Lung microvascular endothelial cell (primary cell): ENCODE measurements at regions not wholly inside any gene's neighbourhood (a gene's known extent, or its start where the extent isn't known, plus 50 kb on each side); places are given as distances from the start of the nearest gene placed in this dataset.
"Not testable (repeated sequence)": the region's sequence is repeated elsewhere in the genome, so short reads cannot be mapped to it uniquely, and the experiment has no call there.

ENCODE experiments used
- DNase-seq, 2 donors: peaks; one replicate each; pipeline versions ENCODE4 v3.0.0 to v3.0.0-alpha.2; 2010; ENCODE audit warnings: low read depth in 2 of 2

DNA sequence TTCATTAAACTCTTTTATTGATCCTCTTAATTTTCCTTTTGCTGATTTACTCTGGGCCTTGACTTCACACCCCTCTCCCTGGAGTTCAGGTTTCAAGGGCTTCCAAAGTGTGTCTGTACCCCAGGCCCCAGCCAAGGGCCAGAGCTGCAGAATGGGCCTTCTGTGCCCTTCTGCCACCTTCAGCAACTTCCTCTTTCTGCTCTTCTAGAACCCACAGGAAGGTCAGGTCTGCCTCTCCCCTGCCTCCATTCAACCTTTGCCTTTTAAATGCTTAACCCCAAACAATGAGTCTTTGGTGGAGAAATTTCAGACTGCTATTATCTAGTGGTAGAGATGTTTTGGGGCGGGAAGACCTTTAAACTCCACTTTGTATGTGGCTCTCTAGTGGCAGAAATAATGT, 63.1 kb downstream of the TSN start:
- no peak for DNase-seq

DNA sequence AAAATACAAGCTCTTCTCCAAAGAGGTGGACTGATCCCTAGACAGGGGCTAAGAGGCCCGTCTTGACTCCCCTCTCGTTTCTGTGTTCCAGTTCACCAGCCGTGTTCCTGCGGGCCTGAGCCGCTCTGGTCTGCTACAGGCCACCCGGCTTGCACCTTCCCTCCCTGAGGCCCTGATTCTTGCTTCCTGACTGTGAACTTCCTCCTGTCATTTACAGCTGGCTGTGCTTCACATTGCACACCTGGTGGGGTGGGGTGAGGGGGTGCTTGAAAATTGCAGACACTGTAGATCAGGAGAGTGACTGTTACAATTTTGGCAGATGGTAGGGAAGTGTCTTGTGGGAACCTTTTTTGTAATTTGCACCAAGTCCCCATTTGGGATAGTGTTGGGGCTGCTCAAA, 64.4 kb downstream of the TSN start:
- no peak for DNase-seq

DNA sequence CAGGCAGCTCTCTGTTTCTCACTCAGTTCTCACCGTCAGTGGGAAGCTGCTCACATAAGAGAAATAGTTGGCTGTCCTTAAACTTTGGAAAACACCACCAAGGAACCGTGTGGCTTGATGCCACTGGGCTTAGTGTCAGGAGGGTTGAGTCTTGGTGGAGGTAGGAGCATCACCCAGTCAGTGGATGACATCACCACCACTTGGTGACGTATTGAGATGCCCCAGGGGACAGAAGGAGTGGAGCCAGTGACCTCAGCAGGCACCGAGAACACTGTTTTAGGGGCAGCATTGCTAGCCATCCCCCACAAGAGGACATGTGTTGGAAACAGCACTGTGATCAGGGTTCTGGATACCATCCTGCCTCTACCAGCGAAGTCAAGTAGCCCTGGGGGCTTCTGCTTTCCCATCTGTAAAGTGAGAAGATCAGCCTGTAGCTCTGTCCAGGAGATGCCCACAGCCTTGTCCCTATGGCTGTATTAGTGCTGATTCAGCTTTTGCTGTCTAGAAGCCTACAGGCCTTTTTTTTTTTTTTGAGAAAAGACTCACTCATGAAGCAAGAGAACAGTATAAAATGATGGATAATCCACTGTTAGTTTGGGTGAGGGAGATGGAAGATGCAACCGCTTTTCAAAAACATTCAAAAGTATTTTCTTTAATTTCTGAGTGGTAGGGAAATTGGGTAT, 66.2 kb downstream of the TSN start:
- DNase-seq = no peak

DNA sequence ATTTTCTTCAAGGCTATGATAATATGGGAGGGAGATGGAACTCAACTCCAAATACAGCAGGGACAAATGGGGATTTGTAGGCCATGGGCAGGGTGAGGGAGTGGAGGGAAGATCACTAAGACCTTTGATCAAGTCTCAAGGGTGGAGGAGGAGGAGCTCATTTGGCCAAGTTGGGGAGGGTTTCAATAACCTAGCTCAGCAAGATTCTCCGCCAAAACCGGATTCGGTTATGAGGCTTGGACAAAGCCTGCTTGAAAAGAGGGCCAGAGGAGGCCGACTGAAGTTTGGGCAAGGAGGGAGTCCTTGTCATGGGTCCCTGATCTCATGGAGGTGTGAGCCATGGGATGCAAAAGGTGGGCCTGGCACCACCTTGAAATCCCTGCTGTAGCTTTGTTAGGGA, 68.8 kb downstream of the TSN start:
- DNase-seq = no peak

DNA sequence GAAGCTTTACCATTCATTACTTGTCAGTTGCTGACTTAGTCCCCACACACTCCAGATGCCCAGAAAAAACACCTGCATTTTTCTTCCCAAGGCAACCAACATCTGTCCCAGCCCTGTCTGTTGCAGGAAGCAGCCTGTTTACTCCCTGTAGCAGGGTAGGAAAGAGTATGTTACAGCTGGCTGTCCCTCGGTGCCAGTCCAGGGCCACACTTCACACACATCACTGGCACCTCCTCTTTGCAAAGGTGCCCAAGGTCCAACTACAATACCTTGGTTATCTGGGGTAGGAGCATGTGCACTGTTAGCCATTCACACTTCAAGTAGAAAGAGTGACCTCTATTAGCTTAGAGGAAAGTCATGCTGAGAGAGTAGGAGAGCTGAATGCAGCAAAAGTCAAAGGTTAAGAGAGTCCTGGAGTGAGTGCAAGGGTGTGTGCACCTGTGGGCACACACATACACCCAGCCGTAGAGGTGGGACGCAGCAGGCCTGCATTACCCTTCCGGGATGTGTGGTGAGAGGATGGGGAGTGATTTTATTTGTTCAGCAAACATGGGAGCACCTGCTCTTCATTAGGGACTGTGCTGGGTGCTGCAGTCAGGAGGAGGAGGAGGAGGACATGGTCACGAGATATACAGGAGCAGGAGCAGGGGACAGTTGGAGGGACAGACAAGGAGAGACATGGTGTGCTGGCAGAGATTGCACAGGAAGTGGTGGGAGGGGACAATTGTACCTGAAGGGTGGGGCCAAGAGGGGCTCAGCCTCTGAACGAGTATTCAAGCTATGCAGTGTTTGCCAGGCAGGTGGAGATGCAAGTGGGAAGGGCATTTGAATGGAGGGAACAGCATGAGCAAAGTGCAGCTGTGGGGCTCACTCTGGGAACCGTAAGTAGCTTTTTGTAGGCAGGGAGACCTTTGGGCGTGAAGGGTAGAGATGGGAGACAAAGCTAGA, 69.8 kb downstream of the TSN start:
- no peak for DNase-seq

DNA sequence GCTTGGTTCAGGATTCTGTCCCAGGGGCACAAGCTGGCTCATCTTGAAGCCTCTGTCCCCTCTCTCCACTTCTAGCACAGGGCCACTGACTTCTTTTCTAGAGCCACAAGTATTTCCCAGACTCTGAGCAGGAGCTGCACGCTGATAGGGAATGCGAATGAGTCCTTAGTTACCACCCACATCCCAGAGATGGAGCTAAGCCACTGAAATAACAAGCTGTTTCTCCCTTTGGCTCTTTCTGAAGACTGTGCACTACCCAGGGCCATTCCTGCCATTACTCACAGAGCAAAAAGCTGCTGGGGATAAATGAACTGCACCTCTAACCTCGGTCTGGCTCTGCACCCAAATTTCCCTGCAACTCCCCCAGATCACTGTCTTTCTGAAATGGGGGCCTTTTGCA, 70.6 kb downstream of the TSN start:
- DNase-seq = no peak

DNA sequence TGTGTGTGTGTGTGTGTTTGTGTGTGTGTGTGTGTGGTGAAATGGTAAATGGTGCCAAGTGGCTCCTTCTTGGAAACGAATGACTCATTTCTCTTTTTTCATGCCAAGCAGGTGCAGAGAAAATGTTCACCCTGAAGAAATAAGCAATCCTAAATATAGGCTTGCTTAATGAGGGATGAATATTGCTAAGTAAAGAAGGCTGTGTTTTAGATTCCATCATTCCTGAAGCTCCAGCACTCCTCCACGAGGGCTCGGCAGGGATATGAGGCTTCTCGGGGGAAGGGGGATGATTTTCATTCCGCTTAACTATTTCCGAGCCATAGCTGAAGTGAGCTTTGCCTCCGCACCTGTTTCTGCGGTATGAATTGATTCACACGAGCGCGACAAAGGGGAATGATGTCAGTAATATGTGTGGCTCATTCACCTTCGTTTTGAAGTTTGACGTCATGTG, 72.9 kb downstream of the TSN start:
- no peak for DNase-seq

DNA sequence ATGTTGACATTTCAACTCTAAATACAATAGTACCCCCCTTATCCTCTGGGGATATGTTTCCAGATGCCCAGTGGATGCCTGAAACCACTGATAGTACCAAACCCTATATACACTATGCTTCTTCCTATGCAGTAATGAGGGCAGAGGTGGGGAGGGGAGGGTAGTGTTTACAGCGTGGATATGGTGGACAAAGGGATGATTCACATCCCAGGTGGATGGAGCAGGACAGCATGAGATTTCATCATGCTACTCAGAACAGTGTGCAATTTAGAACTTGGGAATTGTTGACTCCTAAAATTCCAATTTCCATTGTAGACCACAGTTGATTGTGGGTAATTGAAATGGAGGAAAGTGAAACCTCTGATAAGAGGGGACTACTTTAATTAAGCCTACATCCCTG, 75.4 kb downstream of the TSN start:
- DNase-seq = no peak

DNA sequence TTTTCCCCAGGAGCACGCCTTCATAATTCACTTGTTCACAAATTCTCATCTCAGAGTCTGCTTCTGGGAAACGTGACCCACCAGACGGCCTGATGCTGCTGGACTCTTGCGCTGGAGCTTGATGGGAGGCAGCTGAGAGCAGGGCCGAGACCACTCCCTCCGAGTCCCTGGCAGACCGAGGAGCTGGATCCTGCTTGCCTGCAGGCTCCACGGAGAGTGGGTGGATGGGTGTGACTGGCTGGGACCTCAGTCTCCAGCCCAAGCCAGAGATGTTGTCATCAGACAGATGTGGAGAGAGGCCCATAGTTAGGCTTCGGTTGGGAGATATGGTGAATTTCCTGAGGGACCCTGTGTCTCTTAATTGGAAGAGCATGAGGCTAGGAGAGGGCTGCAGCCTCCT, 76.4 kb downstream of the TSN start:
- DNase-seq = no peak

DNA sequence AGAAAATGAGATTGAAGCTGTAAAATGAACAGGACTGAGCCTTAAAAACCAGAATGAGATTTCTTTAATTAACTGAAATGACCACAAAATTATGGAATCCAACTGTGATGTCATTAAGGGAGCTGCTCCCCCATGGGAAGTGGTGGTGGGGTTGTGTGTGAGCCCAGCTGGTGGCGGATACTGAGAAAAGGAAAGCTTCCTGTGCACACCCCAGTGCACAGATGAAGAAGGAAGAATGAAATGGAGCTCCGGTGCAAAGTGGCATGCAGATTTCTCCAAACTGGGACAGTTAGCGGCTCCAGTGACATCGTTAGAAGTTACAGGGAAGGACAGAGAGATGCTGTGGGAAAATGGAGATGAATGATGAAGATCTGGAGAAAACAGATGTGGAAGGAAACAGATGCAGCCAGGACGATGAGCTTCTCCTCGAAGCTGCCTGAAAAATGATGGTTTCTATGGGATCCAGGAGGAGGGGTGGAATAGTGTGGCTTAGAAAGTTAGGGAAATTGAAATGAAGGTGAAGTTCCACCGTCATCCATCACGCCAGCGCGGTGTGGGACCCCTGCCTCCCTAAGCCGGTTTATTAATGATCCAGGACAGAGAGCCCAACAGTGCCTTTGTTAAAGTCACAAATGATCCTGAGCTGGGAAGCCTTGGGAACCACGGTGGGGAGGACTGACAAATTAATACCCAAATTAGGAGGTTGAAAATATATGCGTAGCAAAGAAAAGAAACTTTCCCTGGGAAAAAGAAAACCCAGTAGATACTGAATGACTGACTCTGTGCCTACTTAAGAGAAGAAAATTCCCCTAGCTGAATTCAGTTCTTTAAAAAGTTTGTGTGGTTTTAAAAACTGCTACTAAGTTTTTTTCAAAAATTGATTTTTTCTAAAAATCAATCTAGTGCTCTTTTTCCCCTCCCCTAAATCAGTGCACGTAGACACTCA, 77.2 kb downstream of the TSN start:
- no peak for DNase-seq

DNA sequence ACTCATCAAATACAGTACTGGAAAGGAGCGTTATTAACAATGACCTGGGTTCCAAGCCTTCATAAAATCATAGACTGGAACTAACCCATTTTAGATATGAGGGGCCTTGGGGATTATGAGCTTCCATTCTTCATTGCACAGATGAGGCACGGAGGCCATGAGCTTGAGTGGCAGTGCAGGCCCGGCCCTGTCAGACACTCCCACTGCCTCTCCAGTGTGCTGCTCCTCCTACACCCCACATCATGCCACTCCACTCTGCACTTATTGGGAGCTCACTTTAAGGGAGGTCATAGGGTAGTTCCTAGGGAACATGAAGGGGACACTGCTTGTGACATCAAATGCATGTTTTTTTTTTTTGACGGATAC, 77.9 kb downstream of the TSN start:
- DNase-seq = no peak

DNA sequence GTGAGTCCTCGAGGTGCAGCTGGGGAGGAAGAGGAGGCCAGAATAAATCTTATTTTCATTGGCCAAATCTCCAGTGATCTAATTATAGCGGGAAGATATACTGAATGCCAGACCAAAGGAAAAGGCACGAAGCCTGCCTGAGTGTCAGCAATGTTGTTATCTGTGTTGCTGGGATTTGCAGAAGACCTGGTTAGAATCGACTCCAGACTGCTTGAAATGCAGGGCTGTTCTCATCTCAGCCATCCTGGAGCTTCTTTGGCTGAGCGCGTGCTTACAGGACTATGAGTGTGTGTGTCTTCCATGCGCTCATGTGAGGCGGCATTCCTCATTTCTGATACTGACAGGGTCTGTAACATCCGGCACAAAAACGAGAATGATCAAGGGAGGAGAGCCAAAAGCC, 81.2 kb downstream of the TSN start:
- no peak for DNase-seq

DNA sequence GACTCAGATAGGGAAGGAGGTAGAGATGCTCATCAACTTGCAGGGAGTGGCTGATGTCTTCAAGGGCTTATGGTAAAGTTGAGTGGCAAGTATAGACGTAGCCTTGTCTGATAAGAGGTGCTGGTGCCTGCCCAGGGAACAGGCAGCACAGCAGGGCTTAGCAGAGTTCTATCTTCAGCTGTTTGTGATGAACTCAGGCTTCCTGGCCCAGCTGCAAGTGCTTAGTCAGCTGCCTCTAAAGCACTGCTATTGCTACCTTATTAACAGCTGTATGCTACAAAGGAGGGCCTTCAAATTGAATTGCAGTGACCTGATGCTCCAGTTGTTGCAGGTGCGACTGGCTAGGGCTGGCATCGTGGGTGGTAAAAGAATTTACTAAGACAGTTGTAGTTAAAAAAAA, 82.1 kb downstream of the TSN start:
- no peak for DNase-seq

DNA sequence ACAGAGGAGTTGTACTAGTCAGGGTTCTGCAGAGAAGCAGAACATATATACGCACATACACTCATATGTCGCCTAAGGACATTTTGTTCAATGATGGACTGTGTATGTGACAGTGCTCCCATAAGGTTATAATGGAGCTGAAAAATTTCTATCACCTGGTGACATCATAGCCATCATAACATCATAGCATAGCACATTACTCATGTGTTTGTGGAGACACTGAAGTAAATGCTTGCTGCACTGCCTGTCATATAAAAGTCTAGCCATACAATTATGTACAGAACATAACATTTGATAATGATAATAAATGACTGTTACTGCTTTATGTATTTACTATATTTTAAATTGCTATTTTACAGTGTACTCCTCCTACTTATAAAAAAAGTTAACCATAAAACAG, 83.1 kb downstream of the TSN start:
- DNase-seq = no peak

DNA sequence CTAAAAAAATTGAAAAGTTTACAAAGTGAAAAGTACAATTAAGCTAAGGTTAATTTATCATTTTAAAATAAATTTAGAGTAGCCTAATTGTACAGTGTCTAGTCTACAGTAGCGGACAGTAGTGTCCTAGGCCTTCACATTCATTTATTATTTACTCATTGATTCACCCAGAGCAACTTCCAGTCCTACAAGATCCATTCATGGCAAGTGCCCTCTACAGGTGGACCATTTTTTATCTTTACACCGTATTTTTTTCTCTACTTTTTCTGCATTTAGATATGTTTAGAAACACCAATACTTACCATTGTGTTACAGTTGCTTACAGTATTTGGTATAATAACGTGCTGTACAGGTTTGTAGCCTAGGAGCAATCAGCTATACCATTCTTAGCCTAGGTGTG, 84.1 kb downstream of the TSN start:
- DNase-seq = peak in 1 of 2 donors; percentile 3

DNA sequence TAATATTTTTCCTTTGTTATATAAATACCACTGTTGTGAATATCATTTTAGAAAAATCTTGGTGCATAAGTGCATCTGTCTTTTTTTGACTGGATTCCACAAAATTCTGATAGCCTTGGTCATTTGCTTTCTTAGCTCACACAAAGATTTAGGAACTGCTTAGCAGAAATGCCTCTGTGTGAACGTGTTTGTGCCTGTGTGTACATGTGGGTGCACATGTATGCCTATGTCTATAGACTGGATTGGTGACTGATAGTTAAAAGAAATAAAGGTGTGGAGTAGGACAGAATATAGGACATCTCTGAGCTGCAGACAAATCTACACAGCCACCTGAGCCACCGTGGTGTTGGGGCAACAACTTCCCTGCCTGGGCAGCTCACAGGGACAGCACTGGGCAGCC, 93.8 kb downstream of the TSN start:
- DNase-seq = no peak

DNA sequence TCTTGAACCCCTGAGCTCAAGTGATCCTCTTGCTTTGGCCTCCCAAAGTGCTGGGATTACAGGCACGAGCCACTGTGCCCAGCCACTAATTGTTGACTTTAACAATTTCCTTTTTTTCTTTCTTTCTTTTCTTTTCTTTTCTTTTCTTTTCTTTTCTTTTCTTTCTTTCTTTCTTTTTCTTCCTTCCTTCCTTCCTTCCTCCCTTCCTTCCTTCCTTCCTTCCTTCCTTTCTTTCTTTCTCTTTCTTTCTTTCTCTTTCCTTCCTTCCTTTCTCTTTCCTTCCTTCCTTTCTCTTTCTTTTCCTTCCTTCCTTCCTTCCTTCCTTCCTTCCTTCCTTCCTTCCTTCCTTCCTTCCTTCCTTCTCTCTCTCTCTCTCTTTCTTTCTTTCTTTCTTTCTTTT, 97.7 kb downstream of the TSN start:
- DNase-seq = not testable (repeated sequence)

DNA sequence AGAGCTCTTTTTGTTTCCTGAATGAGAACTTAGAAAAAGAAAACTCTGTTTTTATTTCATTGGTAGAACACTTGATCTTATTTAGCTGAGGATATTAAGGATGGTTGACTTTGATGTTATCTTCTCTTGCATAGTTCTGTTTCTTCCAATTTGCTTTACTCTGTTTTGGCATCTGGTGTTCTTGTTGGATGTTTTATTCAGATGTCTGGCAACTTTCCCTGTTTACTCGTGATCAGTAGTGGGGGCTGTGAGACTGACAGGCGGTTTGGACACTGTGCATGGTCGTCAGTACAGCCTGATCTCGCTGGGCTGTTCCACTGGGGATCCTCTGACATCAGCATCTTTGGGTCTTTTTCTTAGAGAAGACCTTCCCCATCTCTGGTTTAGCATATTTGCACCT, 100.1 kb downstream of the TSN start:
- no peak for DNase-seq

DNA sequence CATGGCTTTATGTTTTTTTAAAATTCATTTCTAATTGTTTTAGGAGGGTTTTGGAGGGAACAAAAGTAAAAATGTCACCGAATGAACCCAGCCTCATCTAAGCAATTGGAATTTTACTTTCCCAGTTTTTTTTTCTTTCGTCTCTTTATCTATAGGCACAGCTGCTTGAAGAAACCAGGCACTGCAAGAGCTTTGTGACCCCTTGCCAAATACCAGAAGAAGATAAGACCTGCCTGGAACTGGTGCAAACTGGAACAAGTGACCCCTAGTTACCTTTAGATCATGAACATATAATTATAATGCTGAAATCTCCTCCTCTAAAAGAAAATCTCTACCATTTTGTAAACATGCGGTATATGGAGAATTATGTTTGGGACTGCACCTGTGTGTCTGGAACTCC, 100.9 kb downstream of the TSN start:
- no peak for DNase-seq

DNA sequence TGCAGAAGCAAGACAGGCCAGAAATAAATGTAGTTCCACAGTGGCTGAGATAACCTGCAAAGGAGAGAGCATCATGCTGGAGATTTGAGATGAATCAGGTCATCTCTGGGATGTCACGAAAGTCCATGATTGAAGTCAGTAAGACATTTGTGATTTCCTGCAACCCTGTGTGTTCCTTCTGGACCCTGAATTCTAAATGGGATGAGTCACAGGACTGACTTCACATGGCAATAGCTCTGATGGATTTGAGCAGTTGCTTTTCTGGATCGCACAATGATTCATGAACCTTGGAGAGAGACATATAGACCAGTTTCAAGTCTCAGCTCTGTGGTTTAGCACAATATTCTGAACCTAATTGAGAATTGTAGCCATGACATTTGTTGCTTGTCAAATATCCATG, 102.9 kb downstream of the TSN start:
- DNase-seq = peak in 1 of 2 donors; percentile 6

DNA sequence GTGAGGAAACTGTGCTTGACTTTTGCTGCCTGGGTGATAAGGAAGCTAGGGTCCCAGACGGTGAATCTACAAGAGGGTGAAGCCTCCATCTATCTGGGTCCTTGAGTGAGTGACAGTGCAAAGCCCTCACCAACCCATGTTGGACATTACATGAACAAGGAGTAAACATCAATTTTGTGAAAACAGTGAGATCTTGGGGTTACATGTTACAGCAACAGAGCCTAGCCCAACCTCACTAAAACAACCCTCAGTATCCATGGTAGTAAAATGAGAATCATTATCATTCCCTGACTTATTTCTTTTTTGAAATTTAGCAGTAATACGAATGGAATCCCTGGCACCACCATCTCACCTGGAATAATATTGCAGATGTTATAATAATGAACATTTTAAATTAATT, 103.4 kb downstream of the TSN start:
- DNase-seq = no peak
